A549 (cell line): ENCODE measurements at regions not wholly inside any gene's neighbourhood (a gene's known extent, or its start where the extent isn't known, plus 50 kb on each side); places are given as distances from the start of the nearest gene placed in this dataset.

ENCODE experiments used
- ATAC-seq, 2 experiments: fragments of 200-7000 bp in 1 of 2; fragments of >200 bp in 1 of 2; cut with Nextera tagmentation in 1 of 2; cut with Tn5 transposase in 1 of 2; 3 replicates each; pipeline versions ENCODE4 v1.8.0 to v1.9.1; 2018 to 2020; ENCODE audit warnings: mild to moderate bottlenecking in 1 of 2, moderate library complexity in 1 of 2
- CTCF ChIA-PET: fragments of 300-600 bp; sonication (Branson Sonifier 250); formaldehyde crosslinking; extraction: SDS; loops from one replicate; lab custom pipeline; 2021; ENCODE audit warnings: antibody characterized with exemption, inconsistent platforms; lab: Yijun Ruan, JAX
- POLR2A ChIA-PET: fragments of 350-600 bp; formaldehyde crosslinking; extraction: SDS; loops from one replicate; lab custom pipeline; 2021; ENCODE audit warnings: antibody characterized with exemption, inconsistent platforms; lab: Yijun Ruan, JAX
- DNase-seq, 2 experiments: peaks; one replicate each; pipeline versions ENCODE4 v3.0.0 to v3.0.0-alpha.2; 2011 to 2016; ENCODE audit warnings: low read depth in 1 of 2, low spot score in 1 of 2
- FAIRE-seq: peaks from 2 replicates; lab custom pipeline; 2011; peaks lifted over from hg19 to GRCh38; lab: Jason Lieb, UNC
- H3K27ac ChIP-seq, 2 experiments: fragments of >200 bp; sonication (Bioruptor Twin); formaldehyde crosslinking; 3 replicates each; pipeline ENCODE4 v1.5.1; 2016 to 2017
- H3K4me1 ChIP-seq: fragments of >200 bp; sonication (Bioruptor Twin); formaldehyde crosslinking; 3 replicates; pipeline ENCODE4 v1.6.1; 2016
- H3K4me2 ChIP-seq: fragments of >200 bp; sonication (Bioruptor Twin); formaldehyde crosslinking; 3 replicates; pipeline ENCODE4 v1.6.1; 2016
- H3K4me3 ChIP-seq: fragments of >200 bp; sonication (Bioruptor Twin); formaldehyde crosslinking; 3 replicates; pipeline ENCODE4 v1.5.1; 2016
- H3K9me3 ChIP-seq: fragments of >200 bp; sonication (Bioruptor Twin); formaldehyde crosslinking; 3 replicates; pipeline ENCODE4 v1.6.1; 2016
- CBX2 ChIP-seq: fragments of 200-600 bp; sonication (generic); IDR thresholded peaks from 2 replicates; pipeline ENCODE4 v1.6.1; 2016; ENCODE audit warnings: low read depth, mild to moderate bottlenecking, borderline replicate concordance
- CEBPB ChIP-seq, 2 experiments: fragments of >200 bp in 1 of 2; sonication (Bioruptor Twin) in 1 of 2; formaldehyde crosslinking in 1 of 2; IDR thresholded peaks; 2 replicates each; pipeline ENCODE4 v1.6.1; 2012 to 2016
- EHF ChIP-seq: fragments of 250-450 bp; sonication (Bioruptor Pico); IDR thresholded peaks from 2 replicates; pipeline ENCODE4 v1.5.0; 2020; ENCODE audit warnings: mild to moderate bottlenecking
- EP300 ChIP-seq, 2 experiments: fragments of >200 bp; sonication (Bioruptor Twin); formaldehyde crosslinking; IDR thresholded peaks; 2 replicates in 1 of 2; 3 replicates in 1 of 2; pipeline ENCODE4 v1.6.1; 2016 to 2017
- FOSL2 ChIP-seq, 2 experiments: fragments of 450-650 bp in 1 of 2; fragments of >200 bp in 1 of 2; sonication (Bioruptor Twin) in 1 of 2; formaldehyde crosslinking; IDR thresholded peaks; 2 replicates each; pipeline versions ENCODE4 v1.5.0 to v1.6.1; 2016 to 2020; ENCODE audit warnings: mild to moderate bottlenecking in 1 of 2, moderate library complexity in 1 of 2
- GATA3 ChIP-seq: IDR thresholded peaks from 2 replicates; pipeline ENCODE4 v1.6.1; 2012; ENCODE audit warnings: borderline replicate concordance
- HOXA7 ChIP-seq: fragments of 250-450 bp; sonication (Bioruptor Pico); IDR thresholded peaks from 2 replicates; pipeline ENCODE4 v1.5.0; 2020; ENCODE audit warnings: mild to moderate bottlenecking, moderate library complexity
- HOXB13 ChIP-seq: fragments of 250-450 bp; sonication (Bioruptor Pico); IDR thresholded peaks from 2 replicates; pipeline ENCODE4 v1.5.0; 2020; ENCODE audit warnings: low read depth, mild to moderate bottlenecking, moderate library complexity
- JUNB ChIP-seq: fragments of >200 bp; sonication (Bioruptor Twin); formaldehyde crosslinking; IDR thresholded peaks from 2 replicates; pipeline ENCODE4 v1.6.1; 2016
- MYC ChIP-seq: IDR thresholded peaks from 2 replicates; pipeline ENCODE4 v1.6.1; 2012; ENCODE audit warnings: mild to moderate bottlenecking, inconsistent platforms, low read length, improper control_type of control experiment, borderline replicate concordance
- NPAS2 ChIP-seq: fragments of 250-450 bp; sonication (Bioruptor Pico); IDR thresholded peaks from 2 replicates; pipeline ENCODE4 v1.8.0; 2022; ENCODE audit warnings: mild to moderate bottlenecking, moderate library complexity, borderline replicate concordance
- RAD21 ChIP-seq, 2 experiments: fragments of >200 bp in 1 of 2; sonication (Bioruptor Twin) in 1 of 2; formaldehyde crosslinking in 1 of 2; IDR thresholded peaks in 1 of 2; conservative IDR thresholded peaks in 1 of 2; 2 replicates in 1 of 2; 3 replicates in 1 of 2; pipeline ENCODE4 v1.6.1; 2012 to 2018; ENCODE audit warnings: inconsistent platforms in 1 of 2
- RARB ChIP-seq: fragments of 250-450 bp; sonication (Bioruptor Pico); IDR thresholded peaks from 2 replicates; pipeline ENCODE4 v1.8.0; 2021; ENCODE audit warnings: mild to moderate bottlenecking, moderate library complexity
- SMC3 ChIP-seq: fragments of >200 bp; sonication (Bioruptor Twin); formaldehyde crosslinking; IDR thresholded peaks from 3 replicates; pipeline ENCODE4 v1.6.1; 2018; ENCODE audit warnings: inconsistent platforms
- ZC3H11A ChIP-seq: fragments of 450-650 bp; IDR thresholded peaks from 2 replicates; pipeline ENCODE4 v1.6.1; 2014; ENCODE audit warnings: antibody characterized with exemption, mild to moderate bottlenecking
- ZFP36 ChIP-seq: fragments of 450-650 bp; IDR thresholded peaks from 2 replicates; pipeline ENCODE4 v1.6.1; 2014; ENCODE audit warnings: borderline replicate concordance; ENCODE audit not compliant: partially characterized antibody
- whole genome bisulfite sequencing: methylation state at CpG from one replicate; pipeline ENCODE4 v1.1.6; 2017; ENCODE audit errors: missing lambda C conversion rate; 5-methylcytosine and 5-hydroxymethylcytosine counted together
- TF ChIP-seq, protein P1 (sequence below): fragments of 450-650 bp; IDR thresholded peaks from 2 replicates; pipeline ENCODE4 v1.6.1; 2014; ENCODE audit warnings: antibody characterized with exemption
- TF ChIP-seq, protein P2 (sequence below): fragments of >200 bp; sonication (Bioruptor Twin); formaldehyde crosslinking; IDR thresholded peaks from 2 replicates; pipeline ENCODE4 v1.6.1; 2016
- TF ChIP-seq, protein P3 (sequence below): fragments of >200 bp; sonication (Bioruptor Twin); formaldehyde crosslinking; IDR thresholded peaks from 3 replicates; pipeline ENCODE4 v1.5.1; 2016
- TF ChIP-seq, protein P4 (sequence below): fragments of 150-350 bp; IDR thresholded peaks from 2 replicates; pipeline ENCODE4 v1.6.1; 2014; ENCODE audit warnings: low read depth, mild to moderate bottlenecking, low read length
- TF ChIP-seq, protein P5 (sequence below): fragments of 250-450 bp; sonication (Bioruptor Pico); IDR thresholded peaks from 2 replicates; pipeline ENCODE4 v1.5.0; 2021; ENCODE audit warnings: mild to moderate bottlenecking, moderate library complexity, borderline replicate concordance

DNA sequence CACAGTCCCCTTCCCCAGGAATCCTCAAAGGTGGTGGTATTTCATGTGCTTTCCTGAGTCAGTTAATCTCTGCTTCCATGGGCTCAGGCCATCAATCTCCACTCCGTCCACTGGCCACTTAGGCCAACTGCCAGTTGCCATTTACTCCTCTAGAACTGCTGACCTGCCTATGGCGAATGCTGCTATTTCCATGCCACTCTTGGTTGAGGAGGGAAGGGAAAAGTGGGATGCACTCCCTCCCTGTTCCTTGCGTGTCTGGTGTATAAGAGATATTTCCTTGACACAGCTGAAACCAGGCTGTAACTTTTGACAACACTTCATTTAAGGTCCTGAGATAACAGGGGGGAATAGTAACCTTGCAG is 261.5 kb downstream of the MREG start:
- no peaks in the 10 kb centered on the region for H3K9me3 ChIP-seq
- POLR2A ChIA-PET: interaction anchor here (0.5 kb wide), 1 partner anchor 482 kb away, joined by 3 read pairs; no protein-coding TSS in a partner anchor
- peak overlapping the region; percentile 60 to 76 for H3K27ac ChIP-seq
- DNase-seq: no peak
- TF ChIP-seq SMC3: no peak
- TF ChIP-seq, protein P1, sequence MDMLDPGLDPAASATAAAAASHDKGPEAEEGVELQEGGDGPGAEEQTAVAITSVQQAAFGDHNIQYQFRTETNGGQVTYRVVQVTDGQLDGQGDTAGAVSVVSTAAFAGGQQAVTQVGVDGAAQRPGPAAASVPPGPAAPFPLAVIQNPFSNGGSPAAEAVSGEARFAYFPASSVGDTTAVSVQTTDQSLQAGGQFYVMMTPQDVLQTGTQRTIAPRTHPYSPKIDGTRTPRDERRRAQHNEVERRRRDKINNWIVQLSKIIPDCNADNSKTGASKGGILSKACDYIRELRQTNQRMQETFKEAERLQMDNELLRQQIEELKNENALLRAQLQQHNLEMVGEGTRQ: no peak
- TF ChIP-seq HOXB13 (CRISPR knock-in tag): no peak
- TF ChIP-seq NPAS2 (CRISPR knock-in tag): no peak
- no peak for TF ChIP-seq RAD21 (conservative IDR thresholded peaks at IDR 0.05 in 1 of 2, IDR thresholded peaks at IDR 0.05 in 1 of 2)
- no peak for TF ChIP-seq ZC3H11A
- TF ChIP-seq ZFP36: no peak
- TF ChIP-seq MYC: no peak
- no peak for TF ChIP-seq RARB (CRISPR knock-in tag)
- TF ChIP-seq JUNB: no peak
- TF ChIP-seq EP300 (IDR thresholded peaks at IDR 0.05): no peak
- TF ChIP-seq HOXA7: no peak
- H3K4me3 ChIP-seq: no peak overlapping the region
- H3K4me2 ChIP-seq: peak overlapping the region; percentile 45
- peaks cover 52% of the 10 kb centered on the region for H3K4me1 ChIP-seq
- no peak for FAIRE-seq
- CTCF ChIA-PET: interaction anchor here (0.9 to 1.1 kb wide), 2 partner anchors 33 to 39 kb away, joined by 3 read pairs; no protein-coding TSS in a partner anchor
- no peak for ATAC-seq
- WGBS: 91% methylated on average over 3 of the region's 3 CpGs

DNA sequence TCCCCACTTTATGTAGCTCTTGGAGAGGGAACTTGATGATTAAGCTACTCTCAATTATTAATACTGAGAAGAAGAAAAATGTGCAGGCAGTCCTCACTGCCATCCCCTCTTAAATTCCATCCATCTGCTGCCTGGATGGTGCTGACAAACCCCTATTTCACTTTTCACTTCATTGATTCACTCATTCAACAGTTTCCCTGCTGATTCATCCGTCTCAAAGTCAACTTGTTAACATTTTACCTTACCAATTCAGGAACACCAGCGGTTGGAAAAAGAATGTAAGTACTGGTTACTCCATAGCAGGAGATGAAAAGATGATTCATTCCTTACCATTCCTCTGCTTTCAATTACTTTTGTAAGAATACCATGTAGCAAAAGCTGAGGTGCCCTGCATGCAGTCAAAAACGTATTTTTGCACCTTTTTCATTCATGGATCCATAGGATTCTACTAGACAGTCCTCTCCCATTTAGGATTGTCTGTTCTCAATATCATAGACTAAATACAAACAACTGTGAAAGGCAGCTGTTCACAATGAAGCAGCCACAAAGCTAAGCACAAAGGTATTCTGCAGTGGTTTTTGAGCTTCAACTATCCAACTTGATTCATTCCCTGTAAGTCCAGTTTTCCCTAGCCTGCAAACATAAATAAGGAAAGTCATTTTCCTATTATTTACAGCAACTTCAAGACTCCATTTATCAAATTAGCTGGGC is 262.0 kb downstream of the MREG start:
- POLR2A ChIA-PET: interaction anchor here (0.5 to 0.6 kb wide), 2 partner anchors 33 to 481 kb away, joined by 3 to 4 read pairs; no protein-coding TSS in a partner anchor
- DNase-seq: peak in 1 of 2 experiments; percentile 61
- H3K4me1 ChIP-seq: peaks cover 57% of the 10 kb centered on the region
- no peaks in the 10 kb centered on the region for H3K9me3 ChIP-seq
- H3K27ac ChIP-seq: peak overlapping the region; percentile 60 to 76
- 11% methylated on average over 3 of the region's 3 CpGs for WGBS
- TF ChIP-seq, protein P2, sequence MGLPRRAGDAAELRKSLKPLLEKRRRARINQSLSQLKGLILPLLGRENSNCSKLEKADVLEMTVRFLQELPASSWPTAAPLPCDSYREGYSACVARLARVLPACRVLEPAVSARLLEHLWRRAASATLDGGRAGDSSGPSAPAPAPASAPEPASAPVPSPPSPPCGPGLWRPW: no peak
- TF ChIP-seq, protein P3, sequence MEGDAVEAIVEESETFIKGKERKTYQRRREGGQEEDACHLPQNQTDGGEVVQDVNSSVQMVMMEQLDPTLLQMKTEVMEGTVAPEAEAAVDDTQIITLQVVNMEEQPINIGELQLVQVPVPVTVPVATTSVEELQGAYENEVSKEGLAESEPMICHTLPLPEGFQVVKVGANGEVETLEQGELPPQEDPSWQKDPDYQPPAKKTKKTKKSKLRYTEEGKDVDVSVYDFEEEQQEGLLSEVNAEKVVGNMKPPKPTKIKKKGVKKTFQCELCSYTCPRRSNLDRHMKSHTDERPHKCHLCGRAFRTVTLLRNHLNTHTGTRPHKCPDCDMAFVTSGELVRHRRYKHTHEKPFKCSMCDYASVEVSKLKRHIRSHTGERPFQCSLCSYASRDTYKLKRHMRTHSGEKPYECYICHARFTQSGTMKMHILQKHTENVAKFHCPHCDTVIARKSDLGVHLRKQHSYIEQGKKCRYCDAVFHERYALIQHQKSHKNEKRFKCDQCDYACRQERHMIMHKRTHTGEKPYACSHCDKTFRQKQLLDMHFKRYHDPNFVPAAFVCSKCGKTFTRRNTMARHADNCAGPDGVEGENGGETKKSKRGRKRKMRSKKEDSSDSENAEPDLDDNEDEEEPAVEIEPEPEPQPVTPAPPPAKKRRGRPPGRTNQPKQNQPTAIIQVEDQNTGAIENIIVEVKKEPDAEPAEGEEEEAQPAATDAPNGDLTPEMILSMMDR: no peak
- TF ChIP-seq, protein P4, sequence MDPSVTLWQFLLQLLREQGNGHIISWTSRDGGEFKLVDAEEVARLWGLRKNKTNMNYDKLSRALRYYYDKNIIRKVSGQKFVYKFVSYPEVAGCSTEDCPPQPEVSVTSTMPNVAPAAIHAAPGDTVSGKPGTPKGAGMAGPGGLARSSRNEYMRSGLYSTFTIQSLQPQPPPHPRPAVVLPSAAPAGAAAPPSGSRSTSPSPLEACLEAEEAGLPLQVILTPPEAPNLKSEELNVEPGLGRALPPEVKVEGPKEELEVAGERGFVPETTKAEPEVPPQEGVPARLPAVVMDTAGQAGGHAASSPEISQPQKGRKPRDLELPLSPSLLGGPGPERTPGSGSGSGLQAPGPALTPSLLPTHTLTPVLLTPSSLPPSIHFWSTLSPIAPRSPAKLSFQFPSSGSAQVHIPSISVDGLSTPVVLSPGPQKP: no peak
- TF ChIP-seq ZC3H11A: no peak
- TF ChIP-seq EHF (CRISPR knock-in tag): no peak
- TF ChIP-seq JUNB: peak; percentile 56; the same call in 1 of the 2 replicates
- peak; percentile 62; the same call in 1 of the 2 replicates for TF ChIP-seq FOSL2 (IDR thresholded peaks at IDR 0.05)
- peak; percentile 59 for TF ChIP-seq FOSL2 (CRISPR knock-in tag; IDR thresholded peaks at IDR 0.05)
- TF ChIP-seq, protein P5, sequence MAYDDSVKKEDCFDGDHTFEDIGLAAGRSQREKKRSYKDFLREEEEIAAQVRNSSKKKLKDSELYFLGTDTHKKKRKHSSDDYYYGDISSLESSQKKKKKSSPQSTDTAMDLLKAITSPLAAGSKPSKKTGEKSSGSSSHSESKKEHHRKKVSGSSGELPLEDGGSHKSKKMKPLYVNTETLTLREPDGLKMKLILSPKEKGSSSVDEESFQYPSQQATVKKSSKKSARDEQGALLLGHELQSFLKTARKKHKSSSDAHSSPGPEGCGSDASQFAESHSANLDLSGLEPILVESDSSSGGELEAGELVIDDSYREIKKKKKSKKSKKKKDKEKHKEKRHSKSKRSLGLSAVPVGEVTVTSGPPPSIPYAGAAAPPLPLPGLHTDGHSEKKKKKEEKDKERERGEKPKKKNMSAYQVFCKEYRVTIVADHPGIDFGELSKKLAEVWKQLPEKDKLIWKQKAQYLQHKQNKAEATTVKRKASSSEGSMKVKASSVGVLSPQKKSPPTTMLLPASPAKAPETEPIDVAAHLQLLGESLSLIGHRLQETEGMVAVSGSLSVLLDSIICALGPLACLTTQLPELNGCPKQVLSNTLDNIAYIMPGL: no peak
- TF ChIP-seq EP300 (IDR thresholded peaks at IDR 0.05): peak in 1 of 2 experiments; percentile 24; a peak in 1 of 5 replicates
- no peak; a peak in 1 of 5 replicates for TF ChIP-seq RAD21 (conservative IDR thresholded peaks at IDR 0.05 in 1 of 2, IDR thresholded peaks at IDR 0.05 in 1 of 2)
- peak; percentile 36; the same call in 1 of the 2 replicates for TF ChIP-seq GATA3
- TF ChIP-seq CEBPB (IDR thresholded peaks at IDR 0.05): peak in 1 of 2 experiments; percentile 25; a peak in 1 of 4 replicates
- TF ChIP-seq CBX2: no peak
- TF ChIP-seq, all 56 proteins: peak for 5
- Histone ChIP-seq H3K4me3 (no peak overlapping the region), H3K4me2 (peak overlapping the region; percentile 45)
- ATAC-seq (peak; percentile 63 to 65; a peak in 5 of 6 replicates), FAIRE-seq (no peak)
- CTCF ChIA-PET: interaction anchor here (0.9 to 1.1 kb wide), 2 partner anchors 33 to 39 kb away, joined by 3 read pairs; no protein-coding TSS in a partner anchor
